NCI-H146 treated with DMSO at 0.1 percent for 48 hours (cell line): ENCODE measurements at regions not wholly inside any gene's neighbourhood (a gene's known extent, or its start where the extent isn't known, plus 50 kb on each side); places are given as distances from the start of the nearest gene placed in this dataset.

ENCODE experiments used
- DNase-seq: peaks from one replicate; lab custom pipeline; 2025; ENCODE audit not compliant: unreplicated experiment; lab: John Stamatoyannopoulos, UW

DNA sequence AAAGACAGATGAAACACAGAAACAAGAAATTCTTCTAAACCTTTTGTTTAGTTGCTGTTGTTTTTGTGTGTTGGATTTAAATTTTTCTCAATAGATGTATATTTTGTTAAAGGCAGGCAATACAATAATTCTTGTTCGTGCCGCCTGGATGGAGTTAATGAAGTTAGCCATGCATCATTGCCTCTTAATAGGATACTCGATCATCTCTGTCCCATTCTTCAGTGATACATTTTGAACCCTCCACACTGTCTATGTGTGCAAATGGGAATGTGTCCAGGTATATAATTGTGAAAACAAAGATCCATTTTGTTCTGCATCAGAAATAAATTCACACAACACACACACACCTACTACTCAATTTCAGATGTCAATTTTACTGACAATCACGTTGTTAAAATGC is 186.6 kb upstream of the ADAMTS16 start:
- no peak for DNase-seq

DNA sequence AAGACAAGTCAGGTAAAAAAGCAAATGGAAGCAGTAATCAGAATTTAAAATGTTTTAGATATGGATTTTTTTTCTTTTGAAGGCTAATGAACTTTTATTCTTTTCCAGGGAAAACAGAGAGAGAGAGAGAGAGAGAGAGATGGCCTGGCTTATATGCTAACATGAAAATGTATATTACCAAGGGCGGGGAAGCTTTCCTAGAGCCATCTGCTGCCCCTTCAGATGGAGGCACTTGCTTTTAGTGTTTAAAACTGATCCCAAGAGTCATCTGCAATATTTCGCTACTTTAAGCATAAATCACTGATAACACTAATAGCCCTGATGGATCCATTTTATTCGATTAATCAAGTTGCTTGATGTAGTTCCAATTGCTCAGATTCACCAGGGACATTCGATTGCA is 186.1 kb upstream of the ADAMTS16 start:
- no peak for DNase-seq

DNA sequence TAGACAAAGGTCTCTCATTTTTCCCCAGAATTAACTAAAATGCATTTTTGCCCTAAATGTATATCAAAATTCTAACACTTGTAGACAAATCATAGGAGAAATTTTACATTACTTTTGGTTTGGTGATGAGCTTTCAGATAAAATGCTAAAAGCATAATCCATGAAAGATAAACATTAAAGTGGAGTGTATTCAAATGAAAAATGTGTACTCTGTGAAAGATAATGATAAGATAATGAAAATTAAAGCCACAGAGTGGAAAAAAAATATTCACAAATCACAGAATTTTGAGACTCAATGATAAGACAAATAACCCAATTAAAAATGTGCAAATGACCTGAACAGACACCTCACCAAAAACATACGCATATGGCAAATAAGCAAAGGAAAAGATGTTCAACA is 176.9 kb upstream of the ADAMTS16 start:
- no peak for DNase-seq

DNA sequence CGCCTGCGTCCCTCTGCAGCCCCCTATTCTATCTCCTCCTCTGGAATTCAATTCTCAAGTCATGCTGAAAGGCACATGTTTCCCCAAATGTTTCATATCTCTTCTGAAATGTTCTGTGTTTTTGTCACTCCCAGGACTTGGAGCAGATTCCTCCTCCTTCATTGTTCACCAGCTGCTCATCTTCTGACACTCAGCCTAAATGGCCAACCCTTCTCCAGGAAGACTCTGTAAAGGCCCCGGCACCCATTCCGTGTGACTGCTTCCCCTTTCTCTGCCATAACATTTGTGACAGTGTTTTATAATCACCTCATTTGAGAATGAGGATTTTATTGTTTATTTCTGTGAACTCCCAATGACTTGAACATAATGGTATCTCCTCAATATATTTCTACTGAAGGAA is 170.8 kb upstream of the ADAMTS16 start:
- no peak for DNase-seq

DNA sequence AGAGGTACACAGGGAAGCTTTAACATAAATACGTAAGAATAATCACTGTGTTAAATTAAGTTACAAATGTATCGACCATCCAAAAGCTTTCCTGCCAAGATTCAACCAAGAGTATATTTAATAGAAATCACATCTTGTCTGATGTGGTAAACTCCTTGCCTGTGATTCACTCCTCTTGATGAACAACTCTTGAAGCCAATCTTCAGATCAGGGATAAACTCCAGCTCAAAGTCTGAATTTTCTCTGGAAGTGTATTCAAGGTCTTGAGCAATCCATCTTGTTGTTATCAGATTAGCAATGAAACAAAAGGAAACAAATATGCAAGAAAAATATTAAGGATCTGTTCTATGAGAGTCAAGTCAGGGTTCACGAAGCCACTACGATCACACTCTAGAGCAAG is 170.0 kb upstream of the ADAMTS16 start:
- no peak for DNase-seq

DNA sequence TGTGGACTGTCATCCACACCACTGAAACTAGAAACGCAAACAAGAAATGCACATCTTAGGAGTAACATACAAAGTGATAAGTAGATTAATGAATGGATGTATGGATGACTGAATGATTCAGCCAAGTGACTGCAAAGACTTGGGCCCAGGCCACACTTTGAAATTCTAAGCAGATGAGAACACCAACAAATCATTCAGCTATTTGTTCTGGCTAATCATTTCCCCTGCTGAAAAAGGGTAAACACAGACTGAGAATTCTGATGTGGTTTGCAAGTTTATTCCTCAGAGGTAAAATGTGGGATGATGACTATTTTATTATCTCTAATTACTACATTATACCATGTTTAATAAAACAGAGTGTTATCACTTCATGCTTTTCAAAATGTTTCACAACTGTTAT is 163.2 kb upstream of the ADAMTS16 start:
- DNase-seq: no peak

DNA sequence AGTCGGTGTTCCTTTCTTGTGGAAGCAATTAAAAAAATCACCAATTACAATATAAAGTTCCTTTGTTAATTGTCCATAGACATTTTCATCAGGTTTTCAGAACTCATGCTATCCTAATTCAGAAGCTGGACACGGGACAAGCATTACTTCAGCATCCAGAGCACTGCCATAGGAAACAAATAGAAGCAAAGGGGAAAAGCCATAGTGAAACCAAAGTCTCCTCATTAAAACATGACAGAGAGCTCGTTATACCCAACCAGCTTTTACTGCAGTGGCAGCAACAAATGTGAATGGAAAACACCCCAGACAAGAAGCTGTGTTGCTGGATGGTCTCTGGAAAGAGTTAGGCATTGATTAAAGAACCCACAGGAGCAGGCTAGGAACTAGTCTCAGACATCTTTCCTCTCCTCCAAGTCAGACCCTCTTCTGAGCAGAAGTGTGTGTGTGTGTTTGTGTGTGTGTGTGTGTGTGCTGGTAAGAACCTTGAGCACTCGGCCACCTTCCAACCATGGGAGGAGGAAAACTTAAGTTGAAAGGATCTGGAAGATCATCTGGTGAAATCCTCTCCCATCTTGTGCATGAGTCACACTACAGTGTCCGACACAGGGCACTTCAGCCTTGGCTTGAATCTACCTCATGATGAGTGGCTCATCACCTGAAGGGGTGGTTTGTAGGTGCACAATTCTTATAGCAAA is 162.6 kb upstream of the ADAMTS16 start:
- DNase-seq: no peak

DNA sequence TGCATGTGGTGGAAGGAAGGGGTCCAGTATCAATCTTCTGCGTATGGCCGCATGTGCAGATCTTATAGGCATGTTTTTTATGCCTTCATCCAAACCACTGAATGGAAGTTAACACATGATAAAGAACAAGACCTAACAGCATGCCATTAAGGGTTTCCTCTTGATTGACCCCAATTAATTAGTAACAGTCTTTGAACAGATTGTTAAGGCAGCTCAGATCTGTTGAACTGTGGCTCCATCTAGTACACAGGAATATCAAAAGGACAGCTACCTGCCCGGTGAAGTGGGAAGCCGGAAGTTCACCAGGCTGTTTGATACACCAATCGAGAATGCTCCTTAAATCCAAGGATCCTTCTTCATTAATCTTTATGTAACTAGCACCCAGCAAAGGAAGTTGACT is 159.9 kb upstream of the ADAMTS16 start:
- no peak for DNase-seq

DNA sequence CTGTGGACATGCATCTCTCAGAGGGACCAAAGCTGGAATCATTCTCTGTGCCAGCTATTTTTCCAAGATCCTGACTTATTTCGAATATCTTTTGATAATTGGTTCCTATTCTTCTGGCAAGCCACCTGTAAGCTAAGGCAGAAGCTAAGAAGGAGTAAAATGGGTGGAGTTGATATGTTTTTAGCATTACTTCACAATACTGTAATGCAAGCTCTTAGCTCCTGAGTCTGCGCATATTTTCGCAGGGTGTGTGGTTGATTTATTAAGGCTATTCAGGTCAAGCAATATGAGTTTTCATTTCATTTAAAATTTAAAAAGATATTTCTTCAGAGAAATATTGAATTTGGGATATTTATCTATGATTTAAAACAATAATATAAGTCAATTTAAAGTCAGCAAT is 158.5 kb upstream of the ADAMTS16 start:
- DNase-seq: no peak

DNA sequence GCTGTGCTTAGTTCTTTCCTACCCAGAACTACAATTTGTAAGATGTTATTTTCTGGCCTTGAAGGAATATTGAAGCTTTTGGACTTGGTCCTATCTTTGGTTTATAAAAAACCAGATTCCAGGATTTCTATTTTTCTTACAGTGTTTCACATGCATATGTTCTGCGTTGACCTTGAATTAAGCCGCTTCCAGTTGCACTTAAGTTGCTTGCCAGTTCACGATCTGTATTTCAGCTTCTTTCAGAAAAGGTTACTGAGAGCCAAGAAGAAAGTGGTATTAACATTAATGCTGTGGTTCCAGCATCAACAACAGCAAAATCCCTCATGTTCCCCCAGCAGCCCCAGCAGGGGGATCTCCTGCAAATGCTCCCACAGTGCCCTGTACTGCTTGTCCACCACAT is 156.4 kb upstream of the ADAMTS16 start:
- DNase-seq: no peak

DNA sequence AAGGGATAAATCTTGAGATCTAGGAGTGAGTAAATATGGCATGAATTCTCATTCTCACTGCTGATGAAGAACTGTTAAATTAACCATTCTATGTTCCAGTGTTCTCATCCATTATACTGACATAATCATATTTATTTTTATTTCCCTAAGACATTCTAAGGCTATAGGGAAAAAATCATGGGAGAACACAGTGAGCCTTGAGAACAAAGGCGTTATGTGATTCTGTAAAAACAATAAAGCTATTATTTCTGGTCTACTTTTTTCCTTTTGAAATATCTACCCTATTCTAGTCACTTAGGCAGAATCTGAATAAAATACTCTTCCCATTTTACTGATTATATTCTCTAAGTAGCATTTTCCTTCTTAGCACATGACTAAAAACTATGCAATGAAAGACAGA is 155.7 kb upstream of the ADAMTS16 start:
- DNase-seq: no peak

DNA sequence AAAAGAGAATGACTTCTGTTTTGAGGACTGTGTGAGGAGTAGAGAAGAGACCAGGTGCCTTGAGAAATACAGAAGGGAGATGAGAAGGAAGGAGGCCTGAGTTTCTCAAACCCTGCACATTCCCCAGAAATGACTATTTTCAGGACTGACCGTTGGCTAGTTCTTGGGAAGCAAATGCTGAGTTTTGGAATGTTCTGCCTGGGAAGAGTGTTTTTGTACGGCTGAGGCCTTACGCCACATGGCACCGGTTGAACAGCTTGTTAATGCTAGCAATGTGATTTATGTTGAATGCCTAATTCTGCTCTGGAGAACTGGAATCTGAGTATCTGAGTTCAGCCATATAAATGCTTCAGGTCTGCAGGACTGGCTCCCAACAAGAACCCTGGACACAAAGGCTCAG is 152.7 kb upstream of the ADAMTS16 start:
- DNase-seq: no peak

DNA sequence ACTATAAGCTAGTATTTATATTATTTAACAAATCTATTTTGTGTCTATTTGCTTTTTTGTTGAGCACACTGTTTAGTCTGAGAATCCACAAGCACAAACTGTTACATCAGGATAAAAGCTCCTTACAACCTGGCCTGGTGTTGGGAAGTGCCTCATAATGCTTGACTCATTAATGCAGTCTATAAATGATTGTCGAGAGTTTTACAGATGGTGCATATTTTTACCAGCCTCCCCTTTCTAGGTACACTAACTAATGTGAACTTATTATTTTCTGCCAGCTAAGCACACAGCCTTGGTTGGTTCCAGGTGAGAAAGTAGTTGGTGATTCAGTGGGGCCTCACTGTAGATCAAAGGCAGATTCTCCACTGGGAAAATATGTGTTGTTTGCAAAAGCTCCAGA is 151.0 kb upstream of the ADAMTS16 start:
- DNase-seq: no peak

DNA sequence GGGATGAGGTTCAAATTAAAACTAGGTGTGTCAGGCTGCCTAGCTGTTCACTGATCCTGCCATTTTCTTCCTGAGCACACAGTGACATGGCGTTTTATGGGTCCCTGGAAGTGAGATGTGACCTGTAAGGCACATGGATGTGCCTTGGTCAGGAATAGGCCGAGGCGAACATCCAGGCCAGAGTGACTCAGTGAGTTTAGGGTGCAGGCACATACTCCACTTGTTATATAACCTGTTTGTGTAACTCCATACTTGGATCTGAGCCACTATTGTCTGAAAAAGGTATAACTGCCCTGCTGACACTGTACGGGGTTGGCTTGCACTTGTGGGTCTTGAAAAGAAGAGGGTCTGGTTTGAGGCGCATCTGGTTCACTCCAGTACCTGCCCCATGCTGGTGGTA is 150.1 kb upstream of the ADAMTS16 start:
- DNase-seq: no peak

DNA sequence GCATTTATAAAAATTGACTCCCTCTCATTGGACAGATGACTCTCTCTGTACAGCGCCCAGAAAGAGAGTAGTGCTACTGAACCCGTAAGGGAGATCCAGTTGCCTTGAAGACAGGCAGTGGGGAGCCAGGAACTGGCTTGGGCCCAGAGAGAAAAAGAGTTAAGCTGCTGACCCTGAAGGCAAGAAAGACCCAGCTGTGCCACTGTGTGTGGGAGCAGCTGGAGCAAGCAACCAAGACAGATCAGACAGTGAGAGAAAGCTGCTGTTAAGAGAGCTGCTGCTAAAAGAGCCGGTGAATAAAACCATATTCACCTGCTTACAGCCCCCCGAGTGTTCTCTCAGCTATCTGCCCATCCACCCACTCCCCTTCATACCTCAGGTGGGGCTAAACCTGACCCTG is 149.7 kb upstream of the ADAMTS16 start:
- DNase-seq: no peak

DNA sequence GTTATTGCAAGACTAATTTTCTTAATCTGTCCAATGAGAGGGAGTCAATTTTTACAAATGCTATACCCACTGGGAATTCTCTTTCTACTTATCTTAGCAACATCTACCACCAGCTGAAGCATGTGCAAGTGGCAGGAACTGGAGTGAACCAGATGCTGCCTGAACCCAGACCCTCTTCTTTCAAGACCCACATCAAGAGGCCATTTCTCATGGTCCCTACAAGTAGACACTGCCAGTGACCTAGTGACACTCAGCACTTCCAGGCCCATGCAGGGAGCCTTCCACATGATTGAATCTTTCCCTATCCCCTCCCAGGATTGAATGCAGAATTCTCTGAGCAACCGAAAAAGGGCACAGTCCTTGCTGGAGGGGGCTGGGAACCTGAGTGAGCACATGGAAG is 148.2 kb upstream of the ADAMTS16 start:
- no peak for DNase-seq

DNA sequence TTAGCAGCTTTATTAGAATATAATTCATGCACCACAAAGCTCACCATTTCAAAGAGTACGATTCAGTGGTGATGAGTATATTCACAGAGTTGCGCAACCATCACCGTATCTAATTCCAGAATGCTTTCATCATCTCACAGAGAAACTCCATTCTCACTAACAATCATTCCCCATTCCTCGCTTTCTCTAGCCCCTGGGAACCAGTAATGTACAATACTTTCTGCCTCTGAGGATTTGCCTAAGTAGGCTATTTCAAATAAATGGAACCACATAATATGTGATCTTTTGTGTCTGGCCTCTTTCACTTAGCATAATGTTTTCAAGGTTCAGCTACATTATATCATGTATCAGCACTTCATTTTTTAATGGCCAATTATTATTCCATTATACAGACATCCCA is 145.1 kb upstream of the ADAMTS16 start:
- no peak for DNase-seq

DNA sequence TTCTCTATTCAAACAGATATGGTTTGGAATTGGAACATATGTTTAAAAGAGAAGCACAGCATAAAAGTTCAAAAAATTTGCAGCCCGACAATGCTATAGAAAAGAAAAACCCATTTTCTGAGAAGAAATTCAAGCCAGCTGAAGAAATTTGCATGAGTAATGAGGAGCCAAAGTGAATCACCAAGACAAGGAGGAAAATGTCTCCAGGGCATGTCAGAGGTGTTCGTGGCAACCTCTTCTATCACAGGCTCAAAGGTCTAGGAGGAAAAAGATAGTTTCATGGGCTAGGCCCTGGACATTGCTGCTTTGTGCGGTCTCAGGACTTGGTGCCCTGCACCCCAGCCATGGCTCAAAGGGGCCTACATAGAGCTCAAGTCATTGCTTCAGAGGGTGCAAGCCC is 134.8 kb upstream of the ADAMTS16 start:
- no peak for DNase-seq

DNA sequence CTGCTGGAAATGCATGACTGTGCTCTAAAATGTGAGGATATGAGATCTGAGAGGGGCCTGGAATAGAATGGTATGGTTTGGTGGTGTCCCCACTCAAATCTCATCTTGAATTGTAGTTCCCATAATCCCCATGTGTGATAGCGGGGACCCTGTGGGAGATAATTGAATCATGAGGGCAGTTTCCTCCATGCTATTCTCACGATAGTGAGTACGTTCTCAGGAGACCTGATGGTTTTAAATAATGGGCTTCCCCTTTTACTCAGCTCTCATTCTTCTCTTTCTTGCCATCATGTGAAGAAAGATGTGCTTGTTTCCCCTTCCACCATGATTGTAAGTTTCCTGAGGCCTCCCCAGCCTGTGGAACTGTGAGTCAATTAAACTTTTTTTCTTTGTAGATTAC is 133.6 kb upstream of the ADAMTS16 start:
- DNase-seq: no peak

DNA sequence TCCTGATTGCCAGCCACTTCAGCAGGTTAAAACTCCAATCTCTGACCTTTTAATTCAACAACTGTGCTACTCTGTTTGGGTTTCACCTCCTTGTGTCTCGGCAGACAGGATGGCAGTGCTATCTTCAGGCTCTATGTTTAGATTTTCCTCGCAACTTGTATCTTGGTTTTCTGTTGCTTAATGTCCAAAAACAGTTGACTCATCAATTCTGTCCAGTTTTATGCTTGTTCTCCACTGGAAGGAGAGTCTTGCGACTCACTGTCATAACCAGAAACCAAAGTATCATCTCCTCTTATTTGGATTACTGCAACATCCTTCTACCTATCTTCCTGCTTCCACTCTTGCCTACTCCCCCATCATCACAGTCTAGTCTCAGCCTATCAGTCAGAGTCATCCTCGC is 130.9 kb upstream of the ADAMTS16 start:
- no peak for DNase-seq

DNA sequence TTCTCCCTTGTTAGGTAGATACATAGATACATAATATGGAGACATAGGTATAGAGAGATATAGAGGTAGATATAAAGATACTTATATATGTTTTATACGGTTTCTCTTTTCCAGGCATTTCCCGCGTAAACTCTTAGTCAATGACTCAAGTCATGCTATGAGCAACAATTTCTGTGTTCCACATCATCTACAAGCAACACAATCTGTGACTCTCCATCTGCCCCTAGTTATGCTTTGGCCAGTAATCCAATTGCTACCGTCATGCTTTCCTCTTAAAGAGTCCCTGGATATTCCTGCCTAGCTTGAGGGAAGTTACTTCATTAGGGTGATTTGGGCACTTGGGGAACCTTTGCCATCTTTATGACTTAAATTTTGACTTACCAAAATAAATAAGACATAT is 129.0 kb upstream of the ADAMTS16 start:
- no peak for DNase-seq

DNA sequence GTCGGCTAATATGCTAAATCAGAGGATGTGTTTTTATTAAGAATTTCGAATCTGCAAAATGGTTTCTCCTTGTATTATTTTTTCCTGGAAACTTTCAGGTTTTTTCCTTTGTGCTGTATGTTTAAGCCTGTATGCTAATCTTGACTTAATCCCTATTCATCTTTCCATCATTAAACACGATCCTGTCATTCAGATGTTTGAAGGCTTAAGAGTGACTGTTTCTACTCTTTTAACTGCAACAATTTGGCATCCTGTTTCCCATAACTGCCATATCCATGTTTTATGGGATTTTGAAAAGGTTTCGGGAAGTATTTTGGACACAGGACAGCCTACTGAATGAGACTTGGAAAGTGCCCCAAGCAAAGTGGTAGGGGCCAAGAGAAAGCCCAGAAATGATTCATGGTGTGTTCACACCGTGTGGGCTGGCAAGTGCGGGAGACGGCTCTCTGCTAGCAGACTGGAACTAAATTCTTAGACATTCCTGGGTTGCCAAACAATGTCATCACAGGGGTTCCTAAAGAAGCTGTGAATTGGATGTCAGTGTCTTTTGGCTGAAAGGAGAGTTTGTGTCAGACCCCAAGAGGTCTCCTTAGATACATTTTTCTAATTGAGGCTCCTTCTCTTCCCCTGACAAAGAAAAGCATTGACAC is 125.4 kb upstream of the ADAMTS16 start:
- DNase-seq: no peak
